Endothelial cell of umbilical vein (primary cell): ENCODE measurements at regions not wholly inside any gene's neighbourhood (a gene's known extent, or its start where the extent isn't known, plus 50 kb on each side); places are given as distances from the start of the nearest gene placed in this dataset.

ENCODE experiments used
- MAX ChIP-seq: IDR thresholded peaks from 2 replicates; pipeline ENCODE4 v1.6.1; 2011; ENCODE audit not compliant: insufficient read depth, insufficient read length
- POLR2A ChIP-seq: IDR thresholded peaks from 2 replicates; pipeline ENCODE4 v1.6.1; 2012; ENCODE audit warnings: low read depth, mild to moderate bottlenecking, control low read depth, low read length
- POLR2AphosphoS5 ChIP-seq: IDR thresholded peaks from 2 replicates; pipeline ENCODE4 v1.6.1; 2012; ENCODE audit warnings: low read depth, mild to moderate bottlenecking, control low read depth, low read length, moderate library complexity; ENCODE audit not compliant: insufficient read depth
- TF ChIP-seq, protein P1 (sequence below), 2 donors: IDR thresholded peaks; 1 replicate in 1 of 2; 2 replicates in 1 of 2; pipeline ENCODE4 v1.5.1; 2011; ENCODE audit warnings: low read length in 2 of 2, mild to moderate bottlenecking in 2 of 2, moderate library complexity in 2 of 2, control low read depth in 1 of 2, inconsistent platforms in 1 of 2, low read depth in 1 of 2; ENCODE audit not compliant: insufficient read depth in 1 of 2; ENCODE audit errors: extremely low read depth in 1 of 2

- TF ChIP-seq POLR2A (no peak), POLR2AphosphoS5 (no peak), MAX (no peak)
- TF ChIP-seq, protein P1, sequence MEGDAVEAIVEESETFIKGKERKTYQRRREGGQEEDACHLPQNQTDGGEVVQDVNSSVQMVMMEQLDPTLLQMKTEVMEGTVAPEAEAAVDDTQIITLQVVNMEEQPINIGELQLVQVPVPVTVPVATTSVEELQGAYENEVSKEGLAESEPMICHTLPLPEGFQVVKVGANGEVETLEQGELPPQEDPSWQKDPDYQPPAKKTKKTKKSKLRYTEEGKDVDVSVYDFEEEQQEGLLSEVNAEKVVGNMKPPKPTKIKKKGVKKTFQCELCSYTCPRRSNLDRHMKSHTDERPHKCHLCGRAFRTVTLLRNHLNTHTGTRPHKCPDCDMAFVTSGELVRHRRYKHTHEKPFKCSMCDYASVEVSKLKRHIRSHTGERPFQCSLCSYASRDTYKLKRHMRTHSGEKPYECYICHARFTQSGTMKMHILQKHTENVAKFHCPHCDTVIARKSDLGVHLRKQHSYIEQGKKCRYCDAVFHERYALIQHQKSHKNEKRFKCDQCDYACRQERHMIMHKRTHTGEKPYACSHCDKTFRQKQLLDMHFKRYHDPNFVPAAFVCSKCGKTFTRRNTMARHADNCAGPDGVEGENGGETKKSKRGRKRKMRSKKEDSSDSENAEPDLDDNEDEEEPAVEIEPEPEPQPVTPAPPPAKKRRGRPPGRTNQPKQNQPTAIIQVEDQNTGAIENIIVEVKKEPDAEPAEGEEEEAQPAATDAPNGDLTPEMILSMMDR (IDR thresholded peaks at IDR 0.05; ENCODE audit: extremely low read depth in 1 of 2, insufficient read depth in 1 of 2, low read depth in 1 of 2, low read length in 2 of 2): no peak
Observed at GRCh38 chr20:56698297-56698696, 69.2 kb downstream of the TFAP2C start.
